HepG2 (cell line): ENCODE measurements at regions not wholly inside any gene's neighbourhood (a gene's known extent, or its start where the extent isn't known, plus 50 kb on each side); places are given as distances from the start of the nearest gene placed in this dataset.

Experiments
- ATAC-seq: fragments of 200-7000 bp; cut with Tn5 transposase; 3 replicates; pipeline ENCODE4 v1.9.1; 2020; ENCODE audit warnings: mild to moderate bottlenecking, moderate library complexity
- BruUV-seq: library from RNA; stranded (reverse); fragments of 400-500 nt; replicated peaks from 2 replicates; lab custom pipeline; 2021; lab: Mats Ljungman, UMichigan
- CTCF ChIA-PET: fragments of 300-600 bp; formaldehyde crosslinking; extraction: SDS; loops from one replicate; lab custom pipeline; 2021; ENCODE audit warnings: low total read pairs, inconsistent platforms, low intra/inter-chr PET ratio; lab: Yijun Ruan, JAX
- POLR2A ChIA-PET: fragments of 350-600 bp; sonication (Branson Sonifier 250); formaldehyde crosslinking; loops from one replicate; lab custom pipeline; 2020; ENCODE audit warnings: antibody characterized with exemption, inconsistent platforms; lab: Yijun Ruan, JAX
- DNase-seq: peaks from one replicate; pipeline ENCODE4 v3.0.0-alpha.2; 2015; ENCODE audit warnings: low spot score
- FAIRE-seq: peaks from 3 replicates; lab custom pipeline; 2011; peaks lifted over from hg19 to GRCh38; lab: Jason Lieb, UNC
- H2AFZ ChIP-seq: one replicate; pipeline ENCODE4 v1.6.1; 2011; ENCODE audit warnings: low read length, inconsistent platforms
- H3K27ac ChIP-seq: fragments of 300-600 bp; 3 replicates; pipeline ENCODE4 v1.8.0; 2011; ENCODE audit warnings: mixed run types, mild to moderate bottlenecking, mixed read lengths, low read length, inconsistent platforms; ENCODE audit not compliant: insufficient read depth; ENCODE audit errors: extremely low read length
- H3K27me3 ChIP-seq, 2 experiments: fragments of 200-600 bp in 1 of 2; 2 replicates in 1 of 2; 3 replicates in 1 of 2; pipeline versions ENCODE4 v1.6.0 to v1.8.0; 2011; ENCODE audit warnings: low read length in 2 of 2, mild to moderate bottlenecking in 2 of 2, moderate library complexity in 2 of 2, inconsistent platforms in 1 of 2; ENCODE audit not compliant: insufficient read depth in 2 of 2, control insufficient read depth in 1 of 2
- H3K36me3 ChIP-seq, 2 experiments: fragments of 200-600 bp in 1 of 2; replicated peaks in 1 of 2; 2 replicates in 1 of 2; 3 replicates in 1 of 2; pipeline versions ENCODE4 v1.5.1 to v1.8.0; 2011; ENCODE audit warnings: low read length in 2 of 2, inconsistent platforms in 1 of 2; ENCODE audit not compliant: insufficient read depth in 2 of 2, control insufficient read depth in 1 of 2
- H3K4me1 ChIP-seq: 2 replicates; pipeline ENCODE4 v1.5.1; 2012; ENCODE audit warnings: low read length, inconsistent platforms; ENCODE audit not compliant: insufficient read depth
- H3K4me2 ChIP-seq: 2 replicates; pipeline ENCODE4 v1.6.0; 2011; ENCODE audit warnings: low read depth, low read length, inconsistent platforms
- H3K4me3 ChIP-seq, 3 experiments: fragments of 200-600 bp in 1 of 3; sonication (generic), shearing (Covaris generic) in 1 of 3; replicated peaks in 1 of 3; 2 replicates each; pipeline ENCODE4 v1.5.1; 2011 to 2016; ENCODE audit warnings: low read length in 3 of 3, inconsistent platforms in 2 of 3, low read depth in 2 of 3, mild to moderate bottlenecking in 2 of 3, control low read depth in 1 of 3, mixed read lengths in 1 of 3; ENCODE audit not compliant: insufficient read depth in 1 of 3
- H3K79me2 ChIP-seq: one replicate; pipeline ENCODE4 v1.6.1; 2011; ENCODE audit warnings: low read length, inconsistent platforms; ENCODE audit not compliant: insufficient read depth
- H3K9ac ChIP-seq: 2 replicates; pipeline ENCODE4 v1.6.0; 2011; ENCODE audit warnings: mild to moderate bottlenecking, low read depth, low read length, inconsistent platforms; ENCODE audit not compliant: insufficient read depth
- H3K9me3 ChIP-seq: 2 replicates; pipeline ENCODE4 v1.5.1; 2012; ENCODE audit warnings: mild to moderate bottlenecking, low read length
- H4K20me1 ChIP-seq: 2 replicates; pipeline ENCODE4 v1.6.0; 2011; ENCODE audit warnings: inconsistent platforms, mild to moderate bottlenecking, low read length, moderate library complexity; ENCODE audit not compliant: insufficient read depth
- WGBS: methylation state at CpG from one replicate; pipeline ENCODE4 v1.1.6; 2017; ENCODE audit warnings: low lambda C conversion rate; 5-methylcytosine and 5-hydroxymethylcytosine counted together
- in situ Hi-C: cut with HindIII; loops from 2 replicates; pipeline ENCODE4 v1.10.0; 2017; ENCODE audit warnings: low pct_unique_long_range_greater_than_20kb; ENCODE audit not compliant: extremely low pct_ligation_motif_present
- intact Hi-C: fragments of 100-400 bp; cut with micrococcal nuclease; formaldehyde crosslinking; loops from one replicate; pipeline ENCODE4 v1.10.0; 2022; ENCODE audit not compliant: unreplicated experiment
- TF ChIP-seq, protein P1 (sequence below): IDR thresholded peaks from 2 replicates; pipeline ENCODE4 v1.6.1; 2016; ENCODE audit warnings: mild to moderate bottlenecking, missing biosample characterization, missing genetic modification reagents
- TF ChIP-seq, protein P2 (sequence below): fragments of 450-650 bp; IDR thresholded peaks from 2 replicates; pipeline ENCODE4 v1.6.1; 2016
- TF ChIP-seq, protein P3 (sequence below): sonication (generic); formaldehyde crosslinking; IDR thresholded peaks from 2 replicates; pipeline ENCODE4 v1.5.0; 2020; ENCODE audit warnings: mild to moderate bottlenecking, missing genetic modification reagents, borderline replicate concordance

DNA sequence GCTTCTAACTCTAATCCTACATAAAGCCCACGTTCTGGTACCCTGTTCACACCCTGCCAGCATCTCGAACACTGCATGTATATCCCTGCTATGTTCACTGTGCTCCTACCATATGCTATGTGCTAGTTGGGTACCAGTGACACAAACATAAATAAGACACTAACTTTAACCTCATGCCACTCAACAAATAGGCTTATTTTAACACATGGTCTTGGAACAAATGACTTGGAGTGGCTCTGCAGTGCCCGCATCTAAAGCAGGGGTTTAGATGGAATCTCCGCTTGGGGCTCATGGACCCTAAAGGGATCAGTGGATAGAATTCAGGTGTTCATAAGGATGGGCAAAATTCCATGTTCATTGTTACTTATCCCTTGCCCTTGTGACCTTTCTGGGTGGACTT lies 175.7 kb upstream of the ZKSCAN2 start:
- FAIRE-seq (no peak), DNase-seq (no peak)
- POLR2A ChIA-PET, result no interaction called here
- Histone ChIP-seq H3K9me3 (peaks cover 2% of the 10 kb centered on the region), H3K4me3 (no peak overlapping the region), H4K20me1 (no peaks in the 10 kb centered on the region), H2AFZ (no peak overlapping the region)
- TF ChIP-seq, protein P1, sequence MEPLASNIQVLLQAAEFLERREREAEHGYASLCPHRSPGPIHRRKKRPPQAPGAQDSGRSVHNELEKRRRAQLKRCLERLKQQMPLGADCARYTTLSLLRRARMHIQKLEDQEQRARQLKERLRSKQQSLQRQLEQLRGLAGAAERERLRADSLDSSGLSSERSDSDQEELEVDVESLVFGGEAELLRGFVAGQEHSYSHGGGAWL (CRISPR knock-in tag), result no peak
- TF ChIP-seq, protein P2, sequence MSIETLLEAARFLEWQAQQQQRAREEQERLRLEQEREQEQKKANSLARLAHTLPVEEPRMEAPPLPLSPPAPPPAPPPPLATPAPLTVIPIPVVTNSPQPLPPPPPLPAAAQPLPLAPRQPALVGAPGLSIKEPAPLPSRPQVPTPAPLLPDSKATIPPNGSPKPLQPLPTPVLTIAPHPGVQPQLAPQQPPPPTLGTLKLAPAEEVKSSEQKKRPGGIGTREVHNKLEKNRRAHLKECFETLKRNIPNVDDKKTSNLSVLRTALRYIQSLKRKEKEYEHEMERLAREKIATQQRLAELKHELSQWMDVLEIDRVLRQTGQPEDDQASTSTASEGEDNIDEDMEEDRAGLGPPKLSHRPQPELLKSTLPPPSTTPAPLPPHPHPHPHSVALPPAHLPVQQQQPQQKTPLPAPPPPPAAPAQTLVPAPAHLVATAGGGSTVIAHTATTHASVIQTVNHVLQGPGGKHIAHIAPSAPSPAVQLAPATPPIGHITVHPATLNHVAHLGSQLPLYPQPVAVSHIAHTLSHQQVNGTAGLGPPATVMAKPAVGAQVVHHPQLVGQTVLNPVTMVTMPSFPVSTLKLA, result peak; percentile 73
- TF ChIP-seq, protein P3, sequence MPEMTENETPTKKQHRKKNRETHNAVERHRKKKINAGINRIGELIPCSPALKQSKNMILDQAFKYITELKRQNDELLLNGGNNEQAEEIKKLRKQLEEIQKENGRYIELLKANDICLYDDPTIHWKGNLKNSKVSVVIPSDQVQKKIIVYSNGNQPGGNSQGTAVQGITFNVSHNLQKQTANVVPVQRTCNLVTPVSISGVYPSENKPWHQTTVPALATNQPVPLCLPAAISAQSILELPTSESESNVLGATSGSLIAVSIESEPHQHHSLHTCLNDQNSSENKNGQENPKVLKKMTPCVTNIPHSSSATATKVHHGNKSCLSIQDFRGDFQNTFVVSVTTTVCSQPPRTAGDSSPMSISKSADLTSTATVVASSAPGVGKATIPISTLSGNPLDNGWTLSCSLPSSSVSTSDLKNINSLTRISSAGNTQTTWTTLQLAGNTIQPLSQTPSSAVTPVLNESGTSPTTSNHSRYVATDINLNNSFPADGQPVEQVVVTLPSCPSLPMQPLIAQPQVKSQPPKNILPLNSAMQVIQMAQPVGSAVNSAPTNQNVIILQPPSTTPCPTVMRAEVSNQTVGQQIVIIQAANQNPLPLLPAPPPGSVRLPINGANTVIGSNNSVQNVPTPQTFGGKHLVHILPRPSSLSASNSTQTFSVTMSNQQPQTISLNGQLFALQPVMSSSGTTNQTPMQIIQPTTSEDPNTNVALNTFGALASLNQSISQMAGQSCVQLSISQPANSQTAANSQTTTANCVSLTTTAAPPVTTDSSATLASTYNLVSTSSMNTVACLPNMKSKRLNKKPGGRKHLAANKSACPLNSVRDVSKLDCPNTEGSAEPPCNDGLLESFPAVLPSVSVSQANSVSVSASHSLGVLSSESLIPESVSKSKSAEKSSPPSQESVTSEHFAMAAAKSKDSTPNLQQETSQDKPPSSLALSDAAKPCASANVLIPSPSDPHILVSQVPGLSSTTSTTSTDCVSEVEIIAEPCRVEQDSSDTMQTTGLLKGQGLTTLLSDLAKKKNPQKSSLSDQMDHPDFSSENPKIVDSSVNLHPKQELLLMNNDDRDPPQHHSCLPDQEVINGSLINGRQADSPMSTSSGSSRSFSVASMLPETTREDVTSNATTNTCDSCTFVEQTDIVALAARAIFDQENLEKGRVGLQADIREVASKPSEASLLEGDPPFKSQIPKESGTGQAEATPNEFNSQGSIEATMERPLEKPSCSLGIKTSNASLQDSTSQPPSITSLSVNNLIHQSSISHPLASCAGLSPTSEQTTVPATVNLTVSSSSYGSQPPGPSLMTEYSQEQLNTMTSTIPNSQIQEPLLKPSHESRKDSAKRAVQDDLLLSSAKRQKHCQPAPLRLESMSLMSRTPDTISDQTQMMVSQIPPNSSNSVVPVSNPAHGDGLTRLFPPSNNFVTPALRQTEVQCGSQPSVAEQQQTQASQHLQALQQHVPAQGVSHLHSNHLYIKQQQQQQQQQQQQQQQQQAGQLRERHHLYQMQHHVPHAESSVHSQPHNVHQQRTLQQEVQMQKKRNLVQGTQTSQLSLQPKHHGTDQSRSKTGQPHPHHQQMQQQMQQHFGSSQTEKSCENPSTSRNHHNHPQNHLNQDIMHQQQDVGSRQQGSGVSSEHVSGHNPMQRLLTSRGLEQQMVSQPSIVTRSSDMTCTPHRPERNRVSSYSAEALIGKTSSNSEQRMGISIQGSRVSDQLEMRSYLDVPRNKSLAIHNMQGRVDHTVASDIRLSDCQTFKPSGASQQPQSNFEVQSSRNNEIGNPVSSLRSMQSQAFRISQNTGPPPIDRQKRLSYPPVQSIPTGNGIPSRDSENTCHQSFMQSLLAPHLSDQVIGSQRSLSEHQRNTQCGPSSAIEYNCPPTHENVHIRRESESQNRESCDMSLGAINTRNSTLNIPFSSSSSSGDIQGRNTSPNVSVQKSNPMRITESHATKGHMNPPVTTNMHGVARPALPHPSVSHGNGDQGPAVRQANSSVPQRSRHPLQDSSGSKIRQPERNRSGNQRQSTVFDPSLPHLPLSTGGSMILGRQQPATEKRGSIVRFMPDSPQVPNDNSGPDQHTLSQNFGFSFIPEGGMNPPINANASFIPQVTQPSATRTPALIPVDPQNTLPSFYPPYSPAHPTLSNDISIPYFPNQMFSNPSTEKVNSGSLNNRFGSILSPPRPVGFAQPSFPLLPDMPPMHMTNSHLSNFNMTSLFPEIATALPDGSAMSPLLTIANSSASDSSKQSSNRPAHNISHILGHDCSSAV (CRISPR knock-in tag), result no peak
- TF ChIP-seq, all 625 proteins: peak for 1
- peaks cover 0 to 28% of the 10 kb centered on the region in 2 experiments; a peak in 1 of 5 replicates for H3K27me3 ChIP-seq
- in situ Hi-C loops (no loop called here), intact Hi-C loops (no loop called here)
- H3K4me2 ChIP-seq, result no peak overlapping the region
- ATAC-seq, result no peak
- no peaks in the 10 kb centered on the region for H3K79me2 ChIP-seq
- no peak overlapping the region for H3K27ac ChIP-seq
- CTCF ChIA-PET, result no interaction called here
- no TSS peak for BruUV-seq
- no peaks in the 10 kb centered on the region for H3K36me3 ChIP-seq
- WGBS, result 25% methylated on average over 4 of the region's 4 CpGs
- no peak overlapping the region for H3K9ac ChIP-seq
- no peaks in the 10 kb centered on the region for H3K4me1 ChIP-seq
